ENCODE measurements at regions not wholly inside any gene's neighbourhood (a gene's known extent, or its start where the extent isn't known, plus 50 kb on each side); places are given as distances from the start of the nearest gene placed in this dataset.

GRCh38 chr15:96703794-96704550 lies 373.5 kb downstream of the NR2F2 start:
- H3K36me3 ChIP-seq: no peaks in the 10 kb centered on the region
- no peaks in the 10 kb centered on the region for H3K9me3 ChIP-seq (ENCODE audit: low read depth)
- H3K4me1 ChIP-seq (ENCODE audit: low read depth): peaks cover 4% of the 10 kb centered on the region
- no peak for TF ChIP-seq CTCF (IDR thresholded peaks at IDR 0.05; ENCODE audit: low read depth, low read length)
- H3K27me3 ChIP-seq: no peaks in the 10 kb centered on the region
- no peak overlapping the region for H3K27ac ChIP-seq
- H3K4me3 ChIP-seq: no peak overlapping the region
- DNase-seq (ENCODE audit: low read depth in 1 of 2, low spot score in 1 of 2): no peak

GRCh38 chr15:96716075-96716474 lies 385.6 kb downstream of the NR2F2 start:
- no peak overlapping the region for H3K27ac ChIP-seq
- no peak for DNase-seq (ENCODE audit: low read depth in 1 of 2, low spot score in 1 of 2)
- no peaks in the 10 kb centered on the region for H3K4me1 ChIP-seq (ENCODE audit: low read depth)
- H3K36me3 ChIP-seq: no peaks in the 10 kb centered on the region
- no peak overlapping the region for H3K4me3 ChIP-seq
- no peaks in the 10 kb centered on the region for H3K9me3 ChIP-seq (ENCODE audit: low read depth)
- no peak for TF ChIP-seq CTCF (IDR thresholded peaks at IDR 0.05; ENCODE audit: low read depth, low read length)
- H3K27me3 ChIP-seq: no peaks in the 10 kb centered on the region

- Histone ChIP-seq H3K27ac (no peak overlapping the region), H3K27me3 (no peaks in the 10 kb centered on the region), H3K36me3 (no peaks in the 10 kb centered on the region), H3K4me3 (no peak overlapping the region), H3K9me3 (ENCODE audit: low read depth) (no peaks in the 10 kb centered on the region), H3K4me1 (ENCODE audit: low read depth) (no peaks in the 10 kb centered on the region)
- TF ChIP-seq CTCF (IDR thresholded peaks at IDR 0.05; ENCODE audit: low read depth, low read length): no peak
- DNase-seq (ENCODE audit: low read depth in 1 of 2, low spot score in 1 of 2): no peak
These were observed 386.0 kb downstream of the NR2F2 start for GRCh38 chr15:96716478-96716877.

DNA sequence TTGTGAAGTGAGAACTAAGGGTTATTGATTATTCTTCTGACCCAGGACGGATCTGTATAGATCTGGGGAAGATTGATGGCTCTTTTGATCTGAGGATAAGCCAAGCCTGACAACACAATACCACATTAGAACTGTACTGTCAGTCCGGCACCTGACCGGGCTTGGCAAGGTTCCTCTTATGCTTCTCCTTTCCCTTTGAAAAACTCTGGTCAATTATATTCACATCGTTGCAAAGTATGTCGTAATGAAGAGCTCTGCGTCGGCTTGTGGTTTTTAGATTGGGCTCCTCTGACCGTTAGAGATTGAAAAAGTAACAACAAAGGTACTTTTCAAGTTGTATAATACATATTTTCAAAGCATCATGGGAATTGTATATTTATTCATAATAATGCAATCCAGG lies 389.8 kb downstream of the NR2F2 start:
- no peak for DNase-seq (ENCODE audit: low read depth in 1 of 2, low spot score in 1 of 2)
- Histone ChIP-seq H3K27me3 (no peaks in the 10 kb centered on the region), H3K9me3 (ENCODE audit: low read depth) (no peaks in the 10 kb centered on the region), H3K4me3 (no peak overlapping the region), H3K4me1 (ENCODE audit: low read depth) (no peaks in the 10 kb centered on the region), H3K36me3 (no peaks in the 10 kb centered on the region), H3K27ac (no peak overlapping the region)
- TF ChIP-seq CTCF (IDR thresholded peaks at IDR 0.05; ENCODE audit: low read depth, low read length): no peak

- DNase-seq (ENCODE audit: low read depth in 1 of 2, low spot score in 1 of 2): no peak
- H3K4me1 ChIP-seq (ENCODE audit: low read depth): no peaks in the 10 kb centered on the region
- no peaks in the 10 kb centered on the region for H3K9me3 ChIP-seq (ENCODE audit: low read depth)
- H3K27ac ChIP-seq: no peak overlapping the region
- no peaks in the 10 kb centered on the region for H3K36me3 ChIP-seq
- no peaks in the 10 kb centered on the region for H3K27me3 ChIP-seq
- H3K4me3 ChIP-seq: no peak overlapping the region
- no peak for TF ChIP-seq CTCF (IDR thresholded peaks at IDR 0.05; ENCODE audit: low read depth, low read length)
These were observed 390.2 kb downstream of the NR2F2 start for GRCh38 chr15:96720656-96721055.
